GM21529 (cell line): ENCODE measurements at regions not wholly inside any gene's neighbourhood (a gene's known extent, or its start where the extent isn't known, plus 50 kb on each side); places are given as distances from the start of the nearest gene placed in this dataset.
"Not testable (repeated sequence)": the region's sequence is repeated elsewhere in the genome, so short reads cannot be mapped to it uniquely, and the experiment has no call there.

Experiments used
- ATAC-seq: cut with Tn5 transposase; IDR thresholded peaks from one replicate; pipeline ENCODE4 v1.9.1; 2021; ENCODE audit not compliant: unreplicated experiment

DNA sequence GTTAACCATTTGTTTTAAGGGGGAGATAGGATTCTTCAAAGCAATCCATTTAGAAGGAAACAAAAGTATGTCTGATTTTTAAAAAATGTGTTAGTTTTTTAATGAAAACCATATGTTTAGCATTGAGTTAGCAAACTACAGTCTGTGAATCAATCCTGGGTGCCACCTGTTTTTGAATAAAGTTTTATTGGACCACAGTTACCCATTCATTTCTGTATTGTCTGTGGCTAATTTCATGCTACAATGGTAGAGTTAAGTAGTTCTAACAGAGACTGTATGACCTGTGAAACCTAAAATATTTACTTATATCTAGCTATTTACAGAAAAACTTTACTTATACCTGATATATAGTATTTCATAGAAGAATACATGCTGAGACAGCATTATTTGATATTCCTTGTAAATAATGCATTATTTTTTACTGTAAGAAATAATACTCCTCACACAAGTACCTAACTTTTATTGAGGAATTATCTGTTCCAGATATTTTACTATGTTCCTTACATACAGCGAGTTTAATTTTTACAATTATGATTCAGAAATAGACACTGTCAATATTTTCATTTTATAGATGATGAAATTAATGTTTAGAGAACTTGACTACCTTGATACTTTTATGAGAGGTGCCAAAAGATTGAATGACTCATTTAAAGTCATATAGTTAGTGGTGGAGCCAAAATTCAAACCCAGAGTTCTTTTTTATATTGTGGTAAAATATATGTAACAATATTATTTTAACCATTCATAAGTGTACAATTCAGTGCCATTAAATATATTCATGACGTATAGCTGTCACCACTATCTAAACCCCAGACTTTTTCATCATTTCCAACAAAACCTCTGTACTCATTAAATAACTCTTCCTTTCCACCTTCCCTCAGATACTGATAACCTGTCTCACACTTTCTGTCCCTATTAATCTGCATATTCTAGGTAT lies 122.0 kb downstream of the GLUD2 start:
- ATAC-seq: no peak

DNA sequence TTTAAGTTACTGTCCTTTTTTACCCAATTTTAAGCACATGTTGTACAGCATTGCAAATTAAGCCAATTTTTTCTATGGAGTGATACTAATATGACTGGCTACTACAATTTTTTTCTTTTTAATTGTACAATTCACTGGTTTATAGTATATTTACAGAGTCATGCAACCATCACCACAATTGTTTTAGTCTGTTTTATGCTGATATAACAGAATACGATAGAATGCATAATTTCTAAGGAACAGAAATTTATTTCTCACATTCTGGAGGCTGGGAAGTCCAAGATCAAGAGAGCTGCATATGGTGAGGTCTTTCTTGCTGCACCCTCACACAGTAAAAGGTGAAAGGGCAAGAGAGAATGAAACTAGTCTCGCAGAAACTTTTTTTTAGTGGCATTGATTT lies 125.3 kb downstream of the GLUD2 start:
- no peak for ATAC-seq

DNA sequence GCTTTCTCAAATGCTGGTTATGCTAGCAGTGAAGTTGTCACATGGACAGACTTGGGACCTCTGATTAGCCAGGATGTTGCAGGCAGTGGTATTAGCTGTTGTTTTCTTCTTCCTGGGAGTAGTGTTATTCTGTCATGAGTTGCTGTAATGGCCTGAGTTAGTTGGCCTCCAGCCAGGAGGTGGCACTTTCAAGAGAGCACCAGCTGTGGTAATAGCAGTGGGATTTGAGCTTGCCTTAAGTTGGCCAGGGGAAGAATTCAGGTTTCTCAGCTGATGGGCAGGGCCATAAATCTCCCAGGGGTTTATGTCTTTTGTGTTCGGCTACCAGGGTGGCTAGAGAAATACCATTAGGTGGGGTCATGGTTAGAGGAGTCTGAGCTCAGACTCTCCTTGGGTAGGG lies 132.6 kb downstream of the GLUD2 start:
- ATAC-seq: no peak

DNA sequence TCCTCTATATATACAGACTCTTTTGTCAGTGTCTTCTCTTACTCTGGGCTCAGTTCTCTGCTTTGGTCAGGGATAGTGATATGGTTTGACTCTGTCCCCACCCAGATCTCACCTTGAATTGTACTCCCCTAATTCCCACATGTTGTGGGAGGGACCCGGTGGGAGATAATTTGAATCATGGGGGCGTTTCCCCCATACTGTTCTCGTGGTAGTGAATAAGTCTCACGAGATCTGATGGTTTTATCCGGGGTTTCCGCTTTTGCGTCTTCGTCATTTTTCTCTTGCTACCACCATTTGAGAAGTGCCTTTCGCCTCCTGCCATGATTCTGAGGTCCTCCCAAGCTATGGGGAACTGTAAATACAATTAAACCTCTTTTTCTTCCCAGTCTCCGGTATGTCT lies 144.4 kb downstream of the GLUD2 start:
- no peak for ATAC-seq

DNA sequence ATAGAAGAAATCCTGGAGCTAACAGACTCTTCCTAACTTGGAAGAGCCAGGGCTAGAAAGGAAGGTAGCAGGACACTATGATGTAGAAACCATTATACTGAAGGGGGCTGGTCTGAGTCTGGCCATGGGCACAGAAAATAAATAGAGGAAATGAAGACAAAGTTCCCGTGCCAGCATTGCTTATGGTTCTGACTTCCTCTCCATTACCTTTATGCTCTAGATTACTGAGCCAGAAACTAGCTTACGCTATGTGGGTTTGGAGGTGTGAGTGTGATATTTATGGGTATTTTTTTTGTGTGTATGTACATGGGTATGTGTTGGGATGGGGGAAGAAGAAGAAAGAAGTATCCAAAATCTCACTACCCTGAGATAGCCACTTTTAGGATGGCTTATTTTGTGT lies 148.3 kb downstream of the GLUD2 start:
- ATAC-seq: no peak

DNA sequence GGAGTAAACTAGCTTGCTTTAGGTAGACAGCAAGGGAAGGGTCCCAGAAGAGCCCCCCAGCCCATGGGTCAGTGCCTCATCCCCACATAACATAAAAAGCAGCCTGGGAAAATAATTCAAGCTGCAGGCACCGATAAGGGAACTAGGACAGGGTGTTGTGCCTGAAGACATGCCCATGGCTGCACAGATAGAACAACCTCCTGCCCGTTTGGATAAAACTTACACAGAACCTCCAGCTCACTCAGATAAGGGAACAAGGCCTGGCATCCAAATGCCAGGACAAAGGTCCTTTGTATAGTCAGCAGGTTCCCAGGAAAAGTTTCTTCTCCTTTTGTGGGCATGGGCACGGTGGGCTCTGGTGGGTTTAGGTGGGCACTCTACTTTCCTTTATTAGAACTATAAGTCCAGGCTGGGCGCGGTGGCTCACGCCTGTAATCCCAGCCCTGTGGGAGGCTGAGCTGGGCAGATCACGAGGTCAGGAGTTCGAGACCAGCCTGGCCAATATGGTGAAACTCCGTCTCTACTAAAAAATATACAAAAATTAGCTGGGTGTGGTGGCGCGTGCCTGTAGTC lies 149.5 kb downstream of the GLUD2 start:
- ATAC-seq: not testable (repeated sequence)

DNA sequence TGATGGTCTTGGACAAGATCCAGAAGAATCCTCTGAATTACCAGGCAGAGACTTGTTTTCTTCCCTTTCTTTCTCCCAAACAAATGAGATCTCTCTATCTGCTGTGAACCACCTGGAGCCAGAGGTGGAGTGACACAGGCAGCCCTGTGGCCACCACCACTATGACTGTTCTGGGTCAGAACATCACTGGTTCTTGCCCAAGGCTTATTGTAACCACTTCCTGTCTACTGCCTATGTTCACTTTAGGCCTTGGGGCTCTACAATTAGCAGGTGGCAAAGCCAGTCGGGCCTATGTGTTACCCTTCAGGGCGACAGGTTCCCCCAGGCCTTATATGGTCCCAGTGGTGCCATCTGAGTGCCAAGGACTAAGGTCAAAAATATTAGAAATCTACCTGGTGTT lies 161.2 kb downstream of the GLUD2 start:
- no peak for ATAC-seq

DNA sequence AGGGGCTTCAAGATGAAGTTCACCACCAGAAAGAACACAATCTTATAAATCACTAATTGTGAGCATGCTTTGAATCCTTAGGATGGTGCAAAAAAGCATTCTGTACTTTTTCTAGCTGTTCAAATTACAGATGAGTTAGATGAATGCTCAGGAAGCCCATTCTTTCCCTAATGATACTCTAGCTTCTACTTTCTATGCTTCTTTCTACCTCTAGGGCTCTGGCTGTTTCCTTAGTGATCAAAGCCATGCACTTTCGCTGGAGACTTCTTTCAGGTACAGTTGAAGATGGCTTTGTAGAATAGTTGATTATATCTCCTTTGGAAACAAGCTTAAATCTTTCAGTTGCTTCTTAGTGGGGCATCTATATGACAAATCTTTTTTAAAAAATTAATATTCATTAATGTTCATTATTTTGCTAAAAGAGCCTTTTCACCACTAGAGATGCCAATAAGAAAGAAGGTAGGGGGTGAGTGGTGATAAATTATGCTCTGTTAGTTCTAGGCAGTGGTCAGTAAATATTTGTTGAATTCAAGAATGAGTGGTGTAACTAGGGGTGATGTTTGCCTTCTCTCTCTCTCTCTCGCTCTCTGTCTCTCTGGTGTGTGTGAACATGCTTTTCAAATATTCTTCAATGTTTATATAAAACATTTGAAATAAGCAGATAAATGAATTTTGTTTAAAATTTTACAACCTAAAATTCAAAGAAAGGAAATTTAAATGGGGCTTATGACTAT lies 169.4 kb downstream of the GLUD2 start:
- ATAC-seq: no peak

DNA sequence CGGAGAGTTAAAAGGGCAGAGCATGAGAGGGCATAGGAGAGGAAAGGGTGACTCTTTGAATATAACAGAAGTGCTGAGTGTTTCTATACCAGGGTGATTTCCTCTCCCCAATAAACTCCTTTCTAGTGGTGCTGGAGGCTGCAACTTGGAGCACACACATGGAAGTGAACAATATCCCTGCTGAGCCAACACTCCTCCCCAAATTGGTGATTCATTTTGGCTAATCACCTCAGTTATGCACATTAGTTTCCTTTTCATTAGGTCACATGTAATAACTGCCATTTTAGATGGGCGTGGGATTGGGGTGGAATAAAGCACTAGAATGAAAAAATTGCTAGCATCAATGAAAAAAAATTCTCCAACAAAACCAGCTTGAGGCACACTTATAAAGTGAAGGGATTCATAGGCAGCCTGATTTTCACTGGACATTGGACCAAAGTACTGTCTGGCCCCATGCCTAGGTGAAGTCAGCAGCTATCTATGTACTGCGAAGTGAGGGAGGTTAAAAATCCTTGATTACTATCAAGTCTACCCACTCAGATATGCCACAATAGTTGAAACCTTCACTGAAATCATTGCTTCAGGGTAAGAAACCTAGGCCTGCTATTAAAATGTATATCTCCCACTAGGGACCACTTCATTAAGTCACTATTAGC lies 174.0 kb downstream of the GLUD2 start:
- no peak for ATAC-seq

DNA sequence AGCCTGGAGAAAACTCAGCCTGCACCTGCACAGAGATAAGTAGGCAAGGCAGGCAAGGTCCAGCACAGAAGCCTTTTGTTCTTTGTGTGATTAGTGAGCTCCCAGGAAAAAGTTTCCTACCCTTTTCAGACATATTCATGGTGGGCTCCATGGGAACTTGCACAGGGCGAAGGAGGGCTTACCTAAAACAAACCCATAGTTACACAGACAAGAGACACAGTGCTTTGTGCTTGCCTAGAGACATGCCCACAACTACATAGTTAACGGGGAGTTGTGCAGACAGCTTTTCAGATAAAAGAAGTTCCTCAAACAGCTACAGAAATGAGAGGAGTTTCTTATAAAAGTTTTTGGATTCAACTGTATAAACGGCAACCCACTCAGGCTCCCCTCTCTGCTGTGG lies 180.5 kb downstream of the GLUD2 start:
- ATAC-seq: no peak

DNA sequence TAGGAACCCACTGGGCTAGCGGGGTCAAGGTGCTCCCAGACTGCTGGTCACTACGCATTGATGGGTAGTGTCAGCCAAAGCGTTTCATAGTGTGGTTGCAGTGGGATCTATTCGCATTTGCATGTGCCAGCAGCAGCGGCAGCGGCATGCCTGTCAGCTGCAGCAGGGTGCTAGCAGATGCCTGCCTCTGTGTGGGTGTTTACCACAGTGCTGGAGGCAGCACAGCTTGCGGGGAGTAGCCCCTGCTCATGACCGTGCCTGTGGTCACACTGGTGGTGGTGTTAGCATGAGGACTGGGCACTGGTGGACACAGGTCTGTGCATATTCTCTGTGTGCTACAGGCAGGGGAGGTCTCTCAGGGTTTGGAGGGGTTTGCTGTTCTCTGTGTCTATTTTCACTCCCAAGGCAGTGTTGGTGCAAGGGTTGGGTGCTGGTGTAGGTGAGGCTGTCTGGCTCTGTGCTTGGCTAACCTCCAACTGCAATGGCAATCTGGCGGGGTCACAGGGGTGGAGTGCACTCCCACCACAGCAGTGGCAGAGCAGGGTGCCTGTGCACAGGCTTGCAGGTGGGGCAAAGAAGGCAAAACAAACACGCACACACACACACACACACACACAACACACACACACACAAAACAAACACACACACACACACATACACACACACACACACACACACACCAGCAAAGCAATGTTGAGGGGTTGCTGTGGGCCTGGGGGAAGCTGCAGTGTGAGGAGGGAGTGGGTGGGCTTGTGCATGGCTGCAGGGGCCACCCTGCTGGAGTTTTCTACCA lies 184.4 kb downstream of the GLUD2 start:
- no peak for ATAC-seq

DNA sequence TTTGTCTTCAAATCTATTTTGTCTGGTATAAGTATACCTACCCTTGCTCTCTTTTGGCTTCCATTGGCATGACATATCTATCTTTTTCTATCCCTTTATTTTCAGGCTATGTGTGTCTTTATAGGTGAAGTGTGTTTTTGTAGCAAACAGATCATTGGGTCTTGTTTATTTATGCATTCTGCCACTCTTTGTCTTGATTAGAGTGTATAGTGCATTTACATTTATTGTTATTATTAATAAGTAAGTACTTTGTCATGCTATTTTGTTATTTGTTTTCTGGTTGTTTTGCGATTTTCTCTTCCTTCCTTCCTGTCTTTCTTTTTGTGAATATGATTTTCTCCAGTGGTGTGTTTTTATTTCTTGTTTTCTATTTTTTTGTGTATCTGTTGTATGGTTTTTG lies 188.6 kb downstream of the GLUD2 start:
- no peak for ATAC-seq

DNA sequence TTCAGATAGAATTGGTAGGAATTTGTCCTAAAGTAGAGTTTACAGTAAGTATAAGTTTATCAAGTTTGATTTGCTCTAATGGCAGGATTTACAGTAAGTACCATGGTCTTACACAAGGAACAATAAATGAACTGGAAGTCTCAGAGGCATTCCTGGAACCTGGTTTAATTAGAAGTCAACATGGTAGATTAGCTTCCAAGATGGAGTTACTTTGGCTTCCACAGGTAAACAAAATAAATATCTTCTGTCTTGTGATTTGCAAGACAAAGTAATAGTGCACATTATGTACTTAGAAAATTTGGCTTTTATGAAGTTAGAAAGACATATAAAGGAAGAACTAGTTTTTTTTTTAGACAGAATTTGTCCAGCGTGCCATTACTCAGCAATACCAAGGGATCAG lies 190.7 kb downstream of the GLUD2 start:
- no peak for ATAC-seq

DNA sequence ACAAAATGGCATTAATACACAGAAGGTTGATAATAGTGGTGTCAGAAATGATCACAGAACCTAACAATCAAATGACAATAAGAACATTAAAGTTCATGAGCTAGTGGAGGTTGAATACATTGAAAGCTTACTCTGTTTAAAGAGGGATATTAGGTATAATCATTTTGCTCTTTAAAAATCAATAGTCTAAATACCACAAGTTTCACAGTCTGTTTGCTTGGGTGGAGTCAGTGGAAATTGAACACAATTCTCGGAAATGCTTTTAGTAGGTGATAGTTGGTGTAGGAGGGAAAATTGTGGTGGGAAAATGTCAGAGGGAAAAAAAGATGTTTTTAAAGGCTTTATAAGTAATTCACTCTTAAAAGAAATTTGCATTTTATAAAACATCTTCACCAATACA lies 197.1 kb downstream of the GLUD2 start:
- ATAC-seq: no peak

DNA sequence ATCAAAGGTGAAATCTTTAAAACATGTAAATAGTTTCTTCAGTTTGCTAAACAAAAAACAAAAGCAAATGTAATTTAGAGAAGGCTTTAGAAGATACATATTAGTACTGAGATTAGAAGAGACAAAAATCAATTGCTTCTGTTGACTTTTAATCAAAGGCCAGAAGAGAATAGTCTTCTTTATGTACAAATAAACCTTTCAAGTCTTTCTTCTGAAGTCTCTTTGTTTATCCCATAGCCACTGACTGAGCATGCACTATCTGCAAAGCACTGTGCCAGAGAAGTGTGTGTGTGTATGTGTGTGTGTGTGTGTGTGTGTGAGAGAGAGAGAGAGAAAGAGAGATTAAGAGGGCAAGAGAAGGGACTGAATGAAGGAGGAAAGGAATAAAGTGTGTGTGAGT lies 198.4 kb downstream of the GLUD2 start:
- ATAC-seq: no peak

DNA sequence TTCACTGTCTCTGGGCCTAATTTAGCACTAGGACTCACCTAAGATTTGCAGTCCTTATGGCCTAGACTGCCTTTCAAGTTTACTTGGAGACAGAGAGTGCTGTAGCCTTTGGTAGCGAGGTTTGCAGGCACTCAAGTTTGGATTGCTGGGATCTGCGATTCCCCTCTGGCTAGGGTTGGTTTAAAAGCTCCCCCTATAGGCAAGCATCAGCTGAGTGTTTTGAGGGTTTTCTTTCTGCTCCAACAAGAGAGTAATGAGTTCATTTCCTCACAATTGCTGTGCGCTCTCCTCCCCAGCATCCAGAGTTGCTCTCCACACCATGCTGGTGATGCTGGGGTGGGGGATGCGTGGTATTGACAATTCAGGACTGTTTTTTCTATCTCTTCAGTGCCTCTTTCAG lies 206.9 kb downstream of the GLUD2 start:
- ATAC-seq: no peak

DNA sequence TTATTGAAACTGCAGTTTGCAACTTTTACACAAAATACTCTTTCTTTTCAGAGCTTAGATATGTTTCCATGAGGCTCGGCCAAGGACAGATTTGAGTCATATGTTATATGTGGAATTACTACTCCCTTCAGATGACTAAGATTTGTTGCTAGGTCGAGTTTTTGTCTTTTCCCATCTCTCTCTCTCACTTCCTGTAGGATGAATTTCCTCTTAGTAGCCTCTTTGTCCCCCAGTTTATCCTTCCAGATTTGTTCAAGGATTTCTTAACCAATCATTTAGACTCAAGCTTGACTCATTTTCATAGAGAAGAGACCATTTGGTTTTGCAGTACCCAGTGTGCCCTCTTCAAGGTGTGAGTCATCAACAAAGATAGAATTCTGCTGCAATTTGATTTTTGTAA lies 209.2 kb downstream of the GLUD2 start:
- no peak for ATAC-seq

DNA sequence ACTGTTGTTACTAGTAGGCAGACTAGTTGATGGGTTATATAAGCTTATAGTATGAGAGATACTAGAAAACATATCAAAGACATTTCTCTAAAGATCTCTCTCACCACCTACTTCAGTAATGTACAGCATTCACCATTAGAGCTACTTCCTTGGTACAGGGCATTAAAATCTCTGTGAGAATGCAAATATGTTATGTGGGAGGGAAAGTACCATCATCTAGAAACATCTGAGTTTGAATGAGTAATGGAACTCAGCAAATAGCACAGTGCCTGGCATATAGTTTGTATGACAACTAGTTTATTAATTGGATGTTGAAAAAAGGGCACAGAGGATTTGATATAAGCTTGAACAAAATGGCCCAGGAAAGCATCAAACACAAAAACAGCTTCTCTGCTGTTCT lies 211.1 kb downstream of the GLUD2 start:
- peak; percentile 75 for ATAC-seq

DNA sequence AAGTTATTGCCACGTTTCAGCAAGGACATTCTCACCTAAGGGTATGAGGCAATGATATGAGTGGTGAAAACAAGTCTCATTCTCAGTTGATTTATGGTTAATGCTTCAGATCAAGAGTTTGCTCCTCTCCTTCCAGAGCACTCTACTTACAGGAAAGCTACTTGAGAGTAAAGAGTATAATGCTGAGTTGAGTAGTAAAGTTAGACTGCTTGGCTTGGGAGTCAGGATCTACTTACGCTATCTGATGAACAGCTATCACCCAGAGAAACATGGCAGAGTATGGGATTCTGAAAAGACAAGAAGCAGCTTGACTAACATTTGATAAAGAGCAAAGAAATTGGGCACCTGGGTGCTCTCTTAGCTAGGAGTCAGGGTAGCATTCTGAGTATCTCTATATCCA lies 211.8 kb downstream of the GLUD2 start:
- no peak for ATAC-seq

DNA sequence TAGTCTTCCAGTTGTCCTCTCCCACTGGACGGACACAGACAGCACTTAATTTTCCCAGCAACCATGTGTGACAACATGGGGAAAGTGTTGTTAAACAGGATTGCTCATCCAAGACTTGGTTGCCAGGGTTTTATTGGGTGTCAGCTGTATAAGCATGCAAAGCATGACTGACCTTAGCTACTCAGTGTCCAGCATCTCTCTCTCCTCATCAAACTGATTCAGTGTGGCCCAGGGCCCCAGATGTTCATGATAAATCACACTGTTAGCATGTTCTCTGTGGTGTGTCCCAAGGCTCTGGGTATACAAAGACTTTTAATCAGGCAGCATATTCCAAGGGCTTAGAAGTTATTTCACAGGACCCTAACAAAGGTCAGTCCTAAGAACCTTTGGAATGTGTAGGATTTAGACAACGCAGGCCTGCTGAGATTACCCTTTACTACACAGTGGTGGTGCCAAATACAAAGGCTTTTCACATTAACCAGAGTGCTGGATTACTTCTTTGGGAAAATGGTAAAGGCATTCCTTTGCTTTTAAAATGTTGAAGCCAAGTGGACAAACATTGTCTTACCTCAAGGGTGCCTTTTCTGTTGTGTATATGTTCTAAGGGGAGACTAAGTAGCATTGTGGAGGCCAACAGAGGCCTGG lies 213.3 kb downstream of the GLUD2 start:
- no peak for ATAC-seq
